ENCODE measurements at regions not wholly inside any gene's neighbourhood (a gene's known extent, or its start where the extent isn't known, plus 50 kb on each side); places are given as distances from the start of the nearest gene placed in this dataset.

GRCh38 chr2:421406-421805 lies 133.5 kb upstream of the ALKAL2 start:
- no peak for TF ChIP-seq CTCF (IDR thresholded peaks at IDR 0.05; ENCODE audit: insufficient read depth, low read depth, low read length, missing control alignments)
- no peak overlapping the region for H3K4me3 ChIP-seq (ENCODE audit: low read depth, low read length)
- DNase-seq (ENCODE audit: low read depth), result no peak

- TF ChIP-seq CTCF (IDR thresholded peaks at IDR 0.05; ENCODE audit: insufficient read depth, low read depth, low read length, missing control alignments), result no peak
- H3K4me3 ChIP-seq (ENCODE audit: low read depth, low read length), result no peak overlapping the region
- DNase-seq (ENCODE audit: low read depth), result no peak
Measured at GRCh38 chr2:419687-420317, 131.9 kb upstream of the ALKAL2 start.

- TF ChIP-seq CTCF (IDR thresholded peaks at IDR 0.05; ENCODE audit: insufficient read depth, low read depth, low read length, missing control alignments), result no peak
- no peak for DNase-seq (ENCODE audit: low read depth)
- H3K4me3 ChIP-seq (ENCODE audit: low read depth, low read length), result no peak overlapping the region
Measured at GRCh38 chr2:417662-418061, 129.8 kb upstream of the ALKAL2 start.

- TF ChIP-seq CTCF (IDR thresholded peaks at IDR 0.05; ENCODE audit: insufficient read depth, low read depth, low read length, missing control alignments), result no peak
- no peak overlapping the region for H3K4me3 ChIP-seq (ENCODE audit: low read depth, low read length)
Measured at GRCh38 chr2:417006-417405, 129.1 kb upstream of the ALKAL2 start.

GRCh38 chr2:415986-416610 lies 128.2 kb upstream of the ALKAL2 start:
- no peak for TF ChIP-seq CTCF (IDR thresholded peaks at IDR 0.05; ENCODE audit: insufficient read depth, low read depth, low read length, missing control alignments)
- H3K4me3 ChIP-seq (ENCODE audit: low read depth, low read length), result no peak overlapping the region
- no peak for DNase-seq (ENCODE audit: low read depth)

More at GRCh38 chr2:417006-417405, 129.1 kb upstream of the ALKAL2 start:
- DNase-seq (ENCODE audit: low read depth), result no peak

- no peak overlapping the region for H3K4me3 ChIP-seq (ENCODE audit: low read depth, low read length)
- no peak for DNase-seq (ENCODE audit: low read depth)
- no peak for TF ChIP-seq CTCF (IDR thresholded peaks at IDR 0.05; ENCODE audit: insufficient read depth, low read depth, low read length, missing control alignments)
Measured at GRCh38 chr2:409523-409922, 121.6 kb upstream of the ALKAL2 start.

GRCh38 chr2:407630-408029 lies 119.7 kb upstream of the ALKAL2 start:
- no peak for TF ChIP-seq CTCF (IDR thresholded peaks at IDR 0.05; ENCODE audit: insufficient read depth, low read depth, low read length, missing control alignments)
- DNase-seq (ENCODE audit: low read depth), result no peak
- no peak overlapping the region for H3K4me3 ChIP-seq (ENCODE audit: low read depth, low read length)
